IMR-90 (cell line): ENCODE measurements at regions not wholly inside any gene's neighbourhood (a gene's known extent, or its start where the extent isn't known, plus 50 kb on each side); places are given as distances from the start of the nearest gene placed in this dataset.

Experiments used
- ATAC-seq: fragments of 200-7000 bp; cut with Tn5 transposase; 2 replicates; pipeline ENCODE4 v1.9.1; 2020; ENCODE audit warnings: low read depth, mild to moderate bottlenecking, moderate library complexity
- BruUV-seq: library from RNA; stranded (reverse); fragments of 400-500 nt; replicated peaks from 2 replicates; lab custom pipeline; 2021; lab: Mats Ljungman, UMichigan
- CTCF ChIA-PET: fragments of 300-600 bp; formaldehyde crosslinking; extraction: SDS; loops from one replicate; lab custom pipeline; 2021; ENCODE audit warnings: antibody characterized with exemption; lab: Yijun Ruan, JAX
- POLR2A ChIA-PET: fragments of 300-600 bp; sonication (Branson Sonifier 250); formaldehyde crosslinking; loops from one replicate; lab custom pipeline; 2022; ENCODE audit warnings: antibody characterized with exemption; ENCODE audit not compliant: unreplicated experiment; lab: Charles Lee
- DNase-seq: peaks from one replicate; pipeline ENCODE4 v3.0.0; 2013
- H2AFZ ChIP-seq: replicated peaks from 2 replicates; pipeline ENCODE3; 2013; ENCODE audit warnings: low read length, mild to moderate bottlenecking; ENCODE audit not compliant: poor library complexity
- H2AK5ac ChIP-seq: 2 replicates; pipeline ENCODE4 v1.6.1; 2013; ENCODE audit warnings: low read depth, low read length, inconsistent platforms
- H2AK9ac ChIP-seq: replicated peaks from 2 replicates; pipeline ENCODE3; 2013; ENCODE audit warnings: mild to moderate bottlenecking, low read depth, low read length, moderate library complexity; ENCODE audit not compliant: poor library complexity
- H2BK120ac ChIP-seq: 2 replicates; pipeline ENCODE4 v1.6.1; 2013; ENCODE audit warnings: low read depth, low read length, inconsistent platforms
- H2BK15ac ChIP-seq: 3 replicates; pipeline ENCODE4 v1.6.1; 2013; ENCODE audit warnings: low read depth, low read length, inconsistent platforms
- H2BK20ac ChIP-seq: 2 replicates; pipeline ENCODE4 v1.6.1; 2013; ENCODE audit warnings: low read depth, mild to moderate bottlenecking, inconsistent platforms, low read length, moderate library complexity
- H2BK5ac ChIP-seq: 2 replicates; pipeline ENCODE4 v1.6.1; 2013; ENCODE audit warnings: mild to moderate bottlenecking, low read depth, low read length, inconsistent platforms; ENCODE audit not compliant: poor library complexity, severe bottlenecking
- H3K14ac ChIP-seq: replicated peaks from 2 replicates; pipeline ENCODE4 v1.6.1; 2013; ENCODE audit warnings: low read depth, low read length, inconsistent platforms
- H3K18ac ChIP-seq: 2 replicates; pipeline ENCODE4 v1.6.1; 2013; ENCODE audit warnings: low read depth, low read length, control low read depth
- H3K23ac ChIP-seq: 2 replicates; pipeline ENCODE4 v1.6.1; 2013; ENCODE audit warnings: low read depth, low read length, inconsistent platforms
- H3K27ac ChIP-seq: 2 replicates; pipeline ENCODE4 v1.5.1; 2013; ENCODE audit warnings: mild to moderate bottlenecking, control low read depth, low read length; ENCODE audit not compliant: insufficient read depth
- H3K27me3 ChIP-seq: 2 replicates; pipeline ENCODE4 v1.6.1; 2013; ENCODE audit warnings: low read length; ENCODE audit not compliant: control insufficient read depth, insufficient read depth
- H3K36me3 ChIP-seq: 2 replicates; pipeline ENCODE4 v1.6.1; 2013; ENCODE audit warnings: low read length, mixed read lengths; ENCODE audit not compliant: control insufficient read depth, insufficient read depth
- H3K4ac ChIP-seq: 2 replicates; pipeline ENCODE4 v1.6.1; 2013; ENCODE audit warnings: low read depth, low read length, inconsistent platforms
- H3K4me1 ChIP-seq: 2 replicates; pipeline ENCODE4 v1.6.1; 2013; ENCODE audit warnings: low read length, mixed read lengths; ENCODE audit not compliant: control insufficient read depth, insufficient read depth
- H3K4me2 ChIP-seq: 2 replicates; pipeline ENCODE4 v1.6.1; 2013; ENCODE audit warnings: low read depth, mild to moderate bottlenecking, control low read depth, low read length, moderate library complexity
- H3K4me3 ChIP-seq: 2 replicates; pipeline ENCODE4 v1.5.1; 2013; ENCODE audit warnings: low read depth, mild to moderate bottlenecking, control low read depth, low read length, moderate library complexity; ENCODE audit not compliant: insufficient read depth
- H3K56ac ChIP-seq: 2 replicates; pipeline ENCODE4 v1.6.1; 2013; ENCODE audit warnings: low read length, inconsistent platforms; ENCODE audit not compliant: insufficient read depth; ENCODE audit errors: extremely low read depth
- H3K79me1 ChIP-seq, 2 experiments: 2 replicates each; pipeline ENCODE4 v1.6.1; 2013; ENCODE audit warnings: low read length in 2 of 2, inconsistent platforms in 1 of 2, low read depth in 1 of 2
- H3K9ac ChIP-seq: 2 replicates; pipeline ENCODE4 v1.6.1; 2013; ENCODE audit warnings: low read depth, low read length, control low read depth
- H3K9me1 ChIP-seq: 2 replicates; pipeline ENCODE4 v1.6.1; 2013; ENCODE audit warnings: low read length, inconsistent platforms; ENCODE audit not compliant: insufficient read depth
- H3K9me3 ChIP-seq: 2 replicates; pipeline ENCODE4 v1.6.1; 2013; ENCODE audit warnings: low read length; ENCODE audit not compliant: control insufficient read depth, insufficient read depth
- H4K20me1 ChIP-seq: 2 replicates; pipeline ENCODE4 v1.6.1; 2013; ENCODE audit warnings: low read length, inconsistent platforms; ENCODE audit not compliant: insufficient read depth
- H4K5ac ChIP-seq: 2 replicates; pipeline ENCODE4 v1.6.1; 2013; ENCODE audit warnings: mild to moderate bottlenecking, low read depth, low read length, control low read depth
- H4K8ac ChIP-seq, 2 experiments: 2 replicates each; pipeline ENCODE4 v1.6.1; 2013; ENCODE audit warnings: low read depth in 2 of 2, low read length in 2 of 2, control low read depth in 1 of 2, inconsistent platforms in 1 of 2
- H4K91ac ChIP-seq: 2 replicates; pipeline ENCODE4 v1.6.1; 2013; ENCODE audit warnings: low read depth, low read length, inconsistent platforms; ENCODE audit not compliant: insufficient read depth
- FOS ChIP-seq: fragments of 150-350 bp; IDR thresholded peaks from 2 replicates; pipeline ENCODE4 v1.6.1; 2016; ENCODE audit warnings: low read depth, low read length
- MAFK ChIP-seq: IDR thresholded peaks from 2 replicates; pipeline ENCODE4 v1.6.1; 2012; ENCODE audit warnings: low read depth, low read length, improper control_type of control experiment
- POLR2A ChIP-seq: IDR thresholded peaks from 2 replicates; pipeline ENCODE4 v1.6.1; 2012; ENCODE audit warnings: mild to moderate bottlenecking, low read depth, low read length
- RCOR1 ChIP-seq: IDR thresholded peaks from 2 replicates; pipeline ENCODE4 v1.6.1; 2012; ENCODE audit warnings: mild to moderate bottlenecking, low read length, improper control_type of control experiment; ENCODE audit not compliant: insufficient replicate concordance
- WGBS, 2 experiments: methylation state at CpG; one replicate each; pipeline versions ENCODE4 v1.1.5 to v1.1.7; 2013; ENCODE audit warnings: missing lambda C conversion rate in 2 of 2; ENCODE audit not compliant: insufficient read length in 1 of 2; ENCODE audit errors: extremely low coverage in 2 of 2; 5-methylcytosine and 5-hydroxymethylcytosine counted together
- dilution Hi-C: fragments of 300-500 bp; cut with HindIII; formaldehyde crosslinking; loops from one replicate; pipeline ENCODE4 v1.14.3; 2018; ENCODE audit warnings: low sequenced_read_pairs; ENCODE audit not compliant: unreplicated experiment
- in situ Hi-C: fragments of 300-500 bp; cut with MboI; formaldehyde crosslinking; loops from 3 replicates; pipeline ENCODE4 v1.14.3; 2019; ENCODE audit warnings: low sequenced_read_pairs, inconsistent platforms, mixed read lengths
- intact Hi-C: fragments of 100-400 bp; cut with micrococcal nuclease; formaldehyde crosslinking; loops from 2 replicates; pipeline ENCODE4 v1.10.0; 2022

GRCh38 chr6:113188962-113189361 is 668.2 kb upstream of the MARCKS start:
- Histone ChIP-seq H3K14ac (no peak overlapping the region), H3K79me1 (no peaks in the 10 kb centered on the region), H3K9ac (no peak overlapping the region), H3K56ac (no peak overlapping the region), H3K4ac (no peak overlapping the region), H4K91ac (no peak overlapping the region), H3K4me3 (no peak overlapping the region), H3K9me1 (peaks cover 4% of the 10 kb centered on the region), H3K9me3 (no peaks in the 10 kb centered on the region), H2BK5ac (no peak overlapping the region), H3K27ac (no peak overlapping the region), H2AK9ac (no peak overlapping the region), H3K23ac (no peak overlapping the region), H4K5ac (no peak overlapping the region), H3K4me2 (no peak overlapping the region), H4K8ac (no peak overlapping the region), H2AFZ (no peak overlapping the region), H3K36me3 (no peaks in the 10 kb centered on the region), H2BK20ac (no peak overlapping the region), H3K27me3 (no peaks in the 10 kb centered on the region), H2BK120ac (no peak overlapping the region), H2BK15ac (no peak overlapping the region), H3K4me1 (peaks cover 6% of the 10 kb centered on the region), H2AK5ac (no peak overlapping the region), H3K18ac (no peak overlapping the region), H4K20me1 (no peaks in the 10 kb centered on the region)
- dilution Hi-C loops, result no loop called here
- intact Hi-C loops, result no loop called here
- in situ Hi-C loops, result no loop called here
- DNase-seq, result no peak
- ChIA-PET CTCF (no interaction called here), POLR2A (no interaction called here)
- 100% methylated on average over 3 to 4 of the region's 4 CpGs for WGBS, 2 experiments
- TF ChIP-seq MAFK, result no peak
- no peak for TF ChIP-seq FOS
- TF ChIP-seq RCOR1, result no peak
- no peak for TF ChIP-seq POLR2A
- BruUV-seq, result no TSS peak
- ATAC-seq, result no peak
